GM12891 (cell line): ENCODE measurements at regions not wholly inside any gene's neighbourhood (a gene's known extent, or its start where the extent isn't known, plus 50 kb on each side); places are given as distances from the start of the nearest gene placed in this dataset.
"Not testable (repeated sequence)": the region's sequence is repeated elsewhere in the genome, so short reads cannot be mapped to it uniquely, and the experiment has no call there.

Experiments used
- PAX5 ChIP-seq: IDR thresholded peaks from 2 replicates; pipeline ENCODE4 v1.6.1; 2011; ENCODE audit warnings: low read length, moderate library complexity, mild to moderate bottlenecking; ENCODE audit not compliant: insufficient read depth, severe bottlenecking
- POLR2A ChIP-seq: IDR thresholded peaks from 2 replicates; pipeline ENCODE4 v1.6.1; 2011; ENCODE audit warnings: low read depth, low read length, control low read depth
- POLR2AphosphoS5 ChIP-seq: IDR thresholded peaks from 2 replicates; pipeline ENCODE4 v1.6.1; 2011; ENCODE audit warnings: low read depth, low read length, control low read depth
- TAF1 ChIP-seq: IDR thresholded peaks from 2 replicates; pipeline ENCODE4 v1.6.1; 2011; ENCODE audit warnings: low read depth, low read length, control low read depth

GRCh38 chr4:34335156-34335555, 1909.2 kb downstream of the ARAP2 start:
- TF ChIP-seq POLR2AphosphoS5, POLR2A, TAF1, PAX5: not testable (repeated sequence)
